GM23338 (cell line): ENCODE measurements at regions not wholly inside any gene's neighbourhood (a gene's known extent, or its start where the extent isn't known, plus 50 kb on each side); places are given as distances from the start of the nearest gene placed in this dataset.

Experiments
- CREB1 ChIP-seq: fragments of 250-450 bp; sonication (Bioruptor Pico); IDR thresholded peaks from 2 replicates; pipeline ENCODE4 v1.5.0; 2020; ENCODE audit warnings: low read depth, mild to moderate bottlenecking, moderate library complexity
- CTCF ChIP-seq, 2 experiments: fragments of 200-600 bp in 1 of 2; sonication (generic) in 1 of 2; conservative IDR thresholded peaks; 2 replicates each; pipeline versions ENCODE4 v1.5.1 to v1.6.1; 2016 to 2017; ENCODE audit warnings: antibody characterized with exemption in 2 of 2, low read depth in 2 of 2, mild to moderate bottlenecking in 2 of 2, moderate library complexity in 1 of 2
- EZH2 ChIP-seq: fragments of 200-600 bp; sonication (generic); IDR thresholded peaks from one replicate; pipeline ENCODE4 v1.8.0; 2017; ENCODE audit warnings: antibody characterized with exemption, mild to moderate bottlenecking, low read depth; ENCODE audit not compliant: unreplicated experiment
- EZH2phosphoT487 ChIP-seq: fragments of 200-600 bp; sonication (generic); IDR thresholded peaks from one replicate; pipeline ENCODE4 v1.8.1; 2018; ENCODE audit warnings: antibody characterized with exemption; ENCODE audit not compliant: unreplicated experiment
- JUNB ChIP-seq: IDR thresholded peaks from one replicate; pipeline ENCODE4 v1.6.1; 2016; ENCODE audit warnings: antibody characterized with exemption; ENCODE audit not compliant: unreplicated experiment
- NANOG ChIP-seq: IDR thresholded peaks from 2 replicates; pipeline ENCODE4 v1.6.1; 2016; ENCODE audit warnings: antibody characterized with exemption, borderline replicate concordance
- POLR2AphosphoS5 ChIP-seq: IDR thresholded peaks from 2 replicates; pipeline ENCODE4 v1.6.1; 2016; ENCODE audit warnings: antibody characterized with exemption, low read depth
- REST ChIP-seq: IDR thresholded peaks from one replicate; pipeline ENCODE4 v1.6.1; 2018; ENCODE audit warnings: antibody characterized with exemption; ENCODE audit not compliant: unreplicated experiment

DNA sequence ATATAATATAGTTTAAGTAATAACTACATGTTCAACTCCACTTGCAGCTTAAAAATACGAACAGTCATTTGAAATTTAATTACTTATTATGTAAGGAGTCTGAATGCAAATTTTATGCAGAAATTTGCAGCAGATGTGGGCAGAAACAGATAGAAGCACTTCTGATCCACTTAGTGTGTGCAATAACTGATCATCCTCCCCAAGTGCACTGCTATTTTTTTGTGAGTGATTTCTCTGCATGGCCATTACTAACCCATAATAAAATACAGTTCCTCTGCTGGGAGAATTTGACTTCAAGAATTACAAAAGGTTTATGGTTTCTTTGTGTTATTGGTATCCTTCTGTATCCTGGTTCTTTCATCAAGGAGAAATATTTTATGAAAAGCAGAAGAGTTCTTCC lies 611.5 kb upstream of the RGS18 start:
- TF ChIP-seq CTCF (conservative IDR thresholded peaks at IDR 0.05; ENCODE audit: low read depth in 2 of 2): no peak
- no peak for TF ChIP-seq REST
- no peak for TF ChIP-seq POLR2AphosphoS5
- no peak for TF ChIP-seq EZH2phosphoT487
- no peak for TF ChIP-seq CREB1 (CRISPR knock-in tag)
- no peak for TF ChIP-seq EZH2
- TF ChIP-seq JUNB: no peak
- TF ChIP-seq NANOG: no peak
